DOHH2 (cell line): ENCODE measurements at regions not wholly inside any gene's neighbourhood (a gene's known extent, or its start where the extent isn't known, plus 50 kb on each side); places are given as distances from the start of the nearest gene placed in this dataset.

ENCODE experiments used
- H3F3A ChIP-seq: fragments of 200-600 bp; sonication (generic), shearing (Covaris generic); 2 replicates; pipeline ENCODE4 v1.6.0; 2016; ENCODE audit warnings: antibody characterized with exemption, mild to moderate bottlenecking; ENCODE audit not compliant: control insufficient read depth, insufficient read depth
- H3K27ac ChIP-seq: fragments of 200-600 bp; sonication (generic); 2 replicates; pipeline ENCODE4 v1.5.1; 2014; ENCODE audit warnings: low read depth, mild to moderate bottlenecking, low read length, moderate library complexity
- H3K27me3 ChIP-seq: fragments of 200-600 bp; sonication (generic); 2 replicates; pipeline ENCODE4 v1.6.1; 2014; ENCODE audit warnings: mild to moderate bottlenecking, low read length, mixed read lengths; ENCODE audit not compliant: control insufficient read depth
- H3K36me3 ChIP-seq: fragments of 200-600 bp; sonication (generic); 2 replicates; pipeline ENCODE4 v1.6.1; 2014; ENCODE audit warnings: mild to moderate bottlenecking, low read length, moderate library complexity, mixed read lengths; ENCODE audit not compliant: control insufficient read depth
- H3K4me1 ChIP-seq: fragments of 200-600 bp; sonication (generic); 2 replicates; pipeline ENCODE4 v1.6.1; 2014; ENCODE audit warnings: mild to moderate bottlenecking, low read length, mixed read lengths; ENCODE audit not compliant: control insufficient read depth
- H3K4me2 ChIP-seq: fragments of 200-600 bp; sonication (generic); 2 replicates; pipeline ENCODE4 v1.6.0; 2014; ENCODE audit warnings: mild to moderate bottlenecking, low read length, moderate library complexity
- H3K4me3 ChIP-seq: fragments of 200-600 bp; sonication (generic); 2 replicates; pipeline ENCODE4 v1.5.1; 2014; ENCODE audit warnings: mild to moderate bottlenecking, low read length, mixed read lengths
- H3K79me2 ChIP-seq: fragments of 200-600 bp; sonication (generic); 2 replicates; pipeline ENCODE4 v1.6.1; 2014; ENCODE audit warnings: mild to moderate bottlenecking, low read length, mixed read lengths; ENCODE audit not compliant: control insufficient read depth
- H3K9me2 ChIP-seq: fragments of 200-600 bp; sonication (generic); replicated peaks from 2 replicates; pipeline ENCODE4 v1.6.1; 2014; ENCODE audit warnings: mild to moderate bottlenecking, low read length, mixed read lengths; ENCODE audit not compliant: control insufficient read depth
- H3K9me3 ChIP-seq: fragments of 200-600 bp; sonication (generic); 2 replicates; pipeline ENCODE4 v1.6.1; 2014; ENCODE audit warnings: antibody characterized with exemption, low read length, mixed read lengths; ENCODE audit not compliant: control insufficient read depth, insufficient read depth
- H4K20me1 ChIP-seq: fragments of 200-600 bp; sonication (generic); 2 replicates; pipeline ENCODE4 v1.6.0; 2014; ENCODE audit warnings: low read depth, mild to moderate bottlenecking, antibody characterized with exemption, low read length, moderate library complexity; ENCODE audit not compliant: control insufficient read depth, insufficient read depth
- CTCF ChIP-seq: fragments of 200-600 bp; sonication (generic); IDR thresholded peaks from one replicate; pipeline ENCODE4 v1.5.1; 2014; ENCODE audit warnings: antibody characterized with exemption, mild to moderate bottlenecking, low read depth, low read length; ENCODE audit not compliant: poor library complexity, severe bottlenecking
- EZH2phosphoT487 ChIP-seq: fragments of 200-600 bp; sonication (generic); IDR thresholded peaks from 2 replicates; pipeline ENCODE4 v1.6.1; 2017; ENCODE audit warnings: borderline replicate concordance, mild to moderate bottlenecking, antibody characterized with exemption, low read length, moderate library complexity, mixed read lengths

- no peaks in the 10 kb centered on the region for H3F3A ChIP-seq
- no peak overlapping the region for H3K27ac ChIP-seq
- no peaks in the 10 kb centered on the region; the same call in 1 of the 2 replicates for H3K9me2 ChIP-seq
- TF ChIP-seq CTCF (no peak), EZH2phosphoT487 (no peak)
- H3K4me2 ChIP-seq: no peak overlapping the region
- H3K79me2 ChIP-seq: no peaks in the 10 kb centered on the region
- no peaks in the 10 kb centered on the region for H4K20me1 ChIP-seq
- H3K4me3 ChIP-seq: no peak overlapping the region
- no peaks in the 10 kb centered on the region for H3K9me3 ChIP-seq
- no peaks in the 10 kb centered on the region for H3K27me3 ChIP-seq
- H3K36me3 ChIP-seq: no peaks in the 10 kb centered on the region
- H3K4me1 ChIP-seq: no peaks in the 10 kb centered on the region
These were observed 339.8 kb upstream of the RGMB start for GRCh38 chr5:98433673-98434072.

- no peak overlapping the region for H3K4me2 ChIP-seq
- H3K27ac ChIP-seq: no peak overlapping the region
- no peaks in the 10 kb centered on the region for H3K9me3 ChIP-seq
- no peaks in the 10 kb centered on the region for H3F3A ChIP-seq
- no peaks in the 10 kb centered on the region for H3K27me3 ChIP-seq
- no peaks in the 10 kb centered on the region for H3K4me1 ChIP-seq
- no peaks in the 10 kb centered on the region for H3K79me2 ChIP-seq
- H4K20me1 ChIP-seq: no peaks in the 10 kb centered on the region
- H3K36me3 ChIP-seq: no peaks in the 10 kb centered on the region
- H3K9me2 ChIP-seq: no peaks in the 10 kb centered on the region
- no peak overlapping the region for H3K4me3 ChIP-seq
- TF ChIP-seq EZH2phosphoT487: no peak
- no peak for TF ChIP-seq CTCF
These were observed 336.8 kb upstream of the RGMB start for GRCh38 chr5:98436667-98437066.

- Histone ChIP-seq H3K27me3 (no peaks in the 10 kb centered on the region), H3K79me2 (no peaks in the 10 kb centered on the region), H3K9me2 (no peaks in the 10 kb centered on the region), H3K36me3 (no peaks in the 10 kb centered on the region), H3K4me1 (no peaks in the 10 kb centered on the region), H3F3A (no peaks in the 10 kb centered on the region), H4K20me1 (no peaks in the 10 kb centered on the region), H3K9me3 (no peaks in the 10 kb centered on the region; the same call in 1 of the 2 replicates), H3K4me2 (no peak overlapping the region), H3K27ac (no peak overlapping the region), H3K4me3 (no peak overlapping the region)
- no peak for TF ChIP-seq CTCF
- TF ChIP-seq EZH2phosphoT487: no peak
These were observed 331.0 kb upstream of the RGMB start for GRCh38 chr5:98442448-98442847.

GRCh38 chr5:98443881-98444280, 329.6 kb upstream of the RGMB start:
- no peak for TF ChIP-seq CTCF
- TF ChIP-seq EZH2phosphoT487: no peak
- Histone ChIP-seq H3K36me3 (no peaks in the 10 kb centered on the region), H3K4me3 (no peak overlapping the region), H3K79me2 (no peaks in the 10 kb centered on the region), H3K9me3 (no peaks in the 10 kb centered on the region; the same call in 1 of the 2 replicates), H3K4me2 (no peak overlapping the region), H4K20me1 (no peaks in the 10 kb centered on the region), H3K9me2 (no peaks in the 10 kb centered on the region), H3F3A (no peaks in the 10 kb centered on the region), H3K27ac (no peak overlapping the region), H3K4me1 (no peaks in the 10 kb centered on the region), H3K27me3 (no peaks in the 10 kb centered on the region)
